GM19395 (cell line): ENCODE measurements at regions not wholly inside any gene's neighbourhood (a gene's known extent, or its start where the extent isn't known, plus 50 kb on each side); places are given as distances from the start of the nearest gene placed in this dataset.

Experiments used
- ATAC-seq: cut with Tn5 transposase; IDR thresholded peaks from one replicate; pipeline ENCODE4 v1.9.1; 2021; ENCODE audit warnings: mild to moderate bottlenecking, moderate library complexity; ENCODE audit not compliant: unreplicated experiment

DNA sequence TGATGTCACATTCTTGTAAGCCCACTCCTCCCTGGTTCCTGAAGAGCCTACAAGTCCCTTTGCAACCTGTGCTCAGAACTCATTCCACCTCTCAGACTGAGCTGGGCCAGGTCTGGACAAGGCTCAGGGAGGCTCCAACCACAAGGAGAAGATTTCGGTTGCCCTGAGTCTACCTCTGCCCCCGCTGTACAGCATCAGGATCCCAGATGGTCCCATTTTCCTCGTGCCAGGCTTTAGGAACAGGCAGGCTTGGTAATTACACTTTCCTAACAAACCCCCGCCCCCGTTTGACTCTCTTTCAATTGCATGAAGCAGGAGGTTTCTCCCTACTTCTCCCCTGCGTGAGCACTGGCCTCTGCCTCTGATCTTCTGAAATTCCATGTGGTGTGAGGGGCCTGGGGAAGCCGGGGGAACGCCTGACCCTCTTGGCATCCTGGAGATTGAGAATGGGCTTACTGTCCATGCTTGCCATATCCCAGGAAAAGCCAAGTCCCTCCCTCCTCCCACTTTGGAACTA lies 86.9 kb upstream of the CTNNA1 start:
- ATAC-seq: no peak

DNA sequence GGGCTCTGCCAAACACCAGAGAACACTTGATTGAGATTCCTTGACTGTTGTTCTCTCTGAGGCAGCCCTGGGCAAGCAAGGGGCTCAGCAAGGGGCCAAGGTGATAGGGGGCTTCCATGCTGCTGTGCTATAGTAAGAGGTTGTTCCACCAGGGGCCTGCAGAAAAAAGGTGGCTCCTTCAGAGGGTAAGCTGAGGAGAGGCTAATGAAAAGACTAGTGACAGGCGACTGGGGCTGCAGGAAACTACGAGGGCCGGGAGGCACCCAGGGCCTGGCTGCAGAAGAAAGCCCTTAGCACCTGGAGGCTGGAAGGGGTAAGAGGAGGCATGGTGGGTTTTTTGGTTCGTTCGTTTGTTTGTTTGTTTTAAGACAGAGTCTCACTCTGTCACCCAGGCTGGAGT lies 88.0 kb upstream of the CTNNA1 start:
- no peak for ATAC-seq

DNA sequence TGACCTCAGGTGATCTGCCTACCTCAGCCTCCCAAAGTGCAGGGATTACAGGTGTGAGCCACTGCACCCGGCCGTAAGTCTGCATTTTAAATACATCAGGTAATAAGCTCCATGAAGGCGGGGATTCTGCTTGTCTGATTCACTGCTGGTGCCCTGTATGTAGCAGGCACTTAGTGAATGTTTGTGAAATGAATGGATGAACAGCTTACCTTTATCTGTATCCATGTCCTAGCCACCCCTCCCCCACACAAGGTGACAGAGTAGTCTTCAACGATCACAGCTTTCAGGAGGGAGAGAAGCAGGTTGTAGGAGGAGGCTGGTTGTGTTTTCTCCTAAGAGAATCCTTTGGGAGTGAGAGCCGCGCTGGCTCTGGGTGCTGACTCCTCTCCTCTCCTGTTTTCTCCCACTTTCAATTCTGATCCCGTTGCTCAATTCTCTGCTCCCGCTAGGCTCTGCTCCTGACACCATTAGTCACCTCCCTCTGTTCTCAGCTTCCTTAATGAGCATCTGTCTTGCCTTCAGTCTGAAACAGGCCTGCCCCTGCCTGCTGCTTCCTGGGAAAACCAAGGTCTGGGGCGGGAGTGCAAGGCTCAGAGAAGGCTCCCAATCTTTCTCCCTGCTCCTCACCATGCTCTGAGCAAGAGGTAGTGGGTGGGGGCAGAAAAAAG lies 88.8 kb upstream of the CTNNA1 start:
- no peak for ATAC-seq

DNA sequence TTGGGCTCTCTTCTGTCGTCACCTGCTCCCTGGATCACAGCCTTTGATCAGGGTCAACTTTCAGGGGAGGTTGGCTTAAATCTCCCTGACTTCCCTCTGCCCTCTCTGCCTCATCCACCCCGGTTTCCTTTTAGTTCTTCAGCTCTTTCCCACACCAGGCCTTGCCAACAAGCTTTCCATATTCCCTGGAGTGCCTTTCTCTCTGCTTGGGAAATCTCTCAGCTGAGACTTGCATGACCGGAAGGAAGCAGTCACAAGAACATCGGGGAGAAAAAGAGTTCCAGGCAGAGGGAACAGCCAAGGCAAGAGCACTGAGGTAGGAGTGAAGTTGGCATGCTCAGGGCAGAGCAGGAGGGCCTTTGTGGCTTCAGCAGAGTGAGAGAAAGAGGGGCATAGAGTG lies 88.4 kb upstream of the HSPA9 start:
- no peak for ATAC-seq

DNA sequence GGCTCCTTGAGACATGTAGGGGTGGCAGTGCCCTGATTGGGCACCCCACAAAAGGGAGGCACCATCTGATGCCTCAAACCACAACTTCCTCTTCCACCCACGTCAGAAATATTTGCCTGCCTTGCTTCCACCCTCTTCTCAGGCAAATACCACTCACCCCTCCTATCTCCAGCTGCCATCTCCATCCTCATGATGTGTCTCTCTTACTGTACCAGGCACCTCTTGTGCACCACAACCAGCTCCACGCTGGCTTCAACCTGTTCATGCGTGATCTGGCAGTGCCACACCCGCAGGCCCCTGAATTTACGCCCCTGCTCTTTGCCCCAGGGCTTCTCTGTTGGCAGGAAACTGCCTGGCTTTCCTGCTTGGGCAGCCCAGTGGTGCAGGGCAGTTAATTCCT lies 87.8 kb upstream of the HSPA9 start:
- no peak for ATAC-seq

DNA sequence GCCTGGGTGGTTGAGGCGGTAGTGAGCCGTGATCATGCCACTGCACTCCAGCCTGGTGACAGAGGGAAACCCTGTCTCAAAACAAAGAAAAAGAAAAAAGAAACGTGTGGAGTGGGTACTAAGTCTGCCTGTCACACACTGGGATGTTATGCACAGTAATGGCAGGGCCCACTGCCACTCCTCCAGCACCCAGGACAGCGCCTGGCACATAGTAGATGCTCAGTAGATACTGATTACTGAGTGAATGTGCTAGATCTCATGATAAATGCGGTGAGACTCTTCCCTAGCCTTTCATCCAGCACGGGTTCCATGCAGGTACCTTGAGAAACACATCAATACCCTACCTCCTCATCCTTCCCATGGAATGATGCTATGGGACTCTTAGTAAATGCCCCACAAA lies 87.4 kb upstream of the HSPA9 start:
- no peak for ATAC-seq

DNA sequence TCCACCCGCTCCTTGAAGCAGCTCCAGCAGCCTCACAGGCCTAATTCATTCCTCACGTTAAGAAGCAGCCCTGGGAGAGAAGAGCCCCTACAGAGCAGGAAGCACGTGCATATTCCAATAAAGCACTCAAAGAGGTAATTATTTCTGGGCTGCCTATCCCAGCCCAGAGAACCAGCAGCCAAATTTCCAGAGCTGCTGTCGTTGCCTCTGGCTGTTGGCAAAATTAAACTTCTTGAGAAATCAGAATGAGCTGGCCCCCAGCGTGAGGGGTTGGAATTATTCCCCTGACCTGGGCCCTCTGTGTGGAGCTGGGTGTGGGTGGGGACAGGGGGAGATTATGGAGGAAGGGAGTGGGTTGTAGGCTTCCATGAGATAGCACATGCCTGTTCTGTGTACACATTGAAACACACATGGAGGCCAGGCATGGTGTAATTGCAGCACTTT lies 86.8 kb upstream of the HSPA9 start:
- ATAC-seq: no peak

DNA sequence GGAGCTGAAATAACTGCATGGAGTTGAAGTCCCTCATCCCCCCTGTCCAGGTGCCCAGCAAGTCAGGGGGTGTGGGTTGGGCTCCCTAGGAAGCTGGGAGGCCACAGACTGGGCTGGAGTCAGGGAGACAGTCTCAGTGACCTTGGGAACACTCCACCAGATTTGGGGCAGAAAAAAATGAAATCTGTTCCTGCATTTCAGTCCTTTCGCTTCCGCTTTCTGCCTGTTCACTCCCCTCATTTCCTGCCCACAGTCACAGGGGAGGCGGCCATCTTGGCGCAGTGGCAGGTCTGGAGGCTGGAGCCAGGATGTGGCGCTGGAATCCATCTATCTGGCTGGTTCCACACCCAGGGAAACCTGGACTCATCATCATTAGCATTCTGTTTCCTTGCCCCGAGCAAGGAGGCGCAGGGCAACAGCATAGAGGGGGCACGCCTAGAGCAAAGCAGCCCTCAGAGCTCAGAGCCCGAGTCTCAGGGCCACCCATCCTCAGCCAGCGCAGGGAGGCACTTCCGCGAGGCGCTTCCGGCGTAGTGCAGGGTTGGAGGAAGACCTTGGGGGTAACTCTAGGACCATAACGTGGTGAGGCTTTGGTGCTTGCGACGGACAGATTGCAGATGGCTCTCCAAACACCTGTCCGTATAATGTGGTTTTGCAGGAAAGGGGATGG lies 86.2 kb upstream of the HSPA9 start:
- ATAC-seq: no peak

DNA sequence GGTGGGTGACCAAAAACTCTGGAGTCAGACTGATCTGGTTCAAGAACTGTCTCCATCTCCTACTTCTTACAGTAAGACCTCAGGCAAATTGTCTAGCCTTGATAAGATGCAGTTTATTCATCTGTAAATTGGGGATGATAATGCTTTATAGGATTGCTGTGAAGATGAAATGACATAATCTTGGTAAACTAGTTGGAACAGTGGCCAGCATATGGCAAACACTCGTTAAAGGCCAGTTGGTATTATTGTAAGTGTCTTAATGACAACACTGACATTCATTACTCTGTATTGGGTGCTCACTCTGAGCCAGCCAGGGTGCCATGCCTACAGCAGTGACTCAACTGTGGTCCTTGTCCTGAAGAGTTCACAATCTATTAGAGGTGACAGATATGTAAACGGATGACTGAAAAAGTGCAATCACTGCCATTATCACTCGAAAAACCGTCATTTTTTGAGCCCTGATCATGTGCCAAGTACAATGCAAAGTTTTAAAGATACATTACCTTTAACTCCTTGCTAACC lies 84.9 kb upstream of the HSPA9 start:
- ATAC-seq: no peak

DNA sequence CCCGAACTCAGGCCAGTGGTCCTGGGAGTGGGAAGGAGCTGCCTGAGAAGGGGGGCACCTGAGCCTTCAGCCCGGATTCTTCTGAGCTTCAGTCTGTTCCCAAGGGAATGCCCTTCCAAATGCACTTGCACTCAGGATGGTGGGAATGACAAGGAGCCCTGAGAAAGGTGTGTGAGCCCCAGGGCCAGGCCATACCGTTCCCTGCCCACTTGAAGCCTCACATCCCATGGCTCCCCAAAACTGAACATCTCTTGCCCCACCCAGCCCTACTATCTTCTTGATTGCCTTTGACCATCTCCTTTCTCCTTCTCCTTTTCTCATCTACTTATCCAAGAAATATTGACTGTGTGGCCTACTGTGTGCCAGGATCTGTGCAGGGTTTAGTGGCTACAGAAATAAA lies 84.4 kb upstream of the HSPA9 start:
- no peak for ATAC-seq

DNA sequence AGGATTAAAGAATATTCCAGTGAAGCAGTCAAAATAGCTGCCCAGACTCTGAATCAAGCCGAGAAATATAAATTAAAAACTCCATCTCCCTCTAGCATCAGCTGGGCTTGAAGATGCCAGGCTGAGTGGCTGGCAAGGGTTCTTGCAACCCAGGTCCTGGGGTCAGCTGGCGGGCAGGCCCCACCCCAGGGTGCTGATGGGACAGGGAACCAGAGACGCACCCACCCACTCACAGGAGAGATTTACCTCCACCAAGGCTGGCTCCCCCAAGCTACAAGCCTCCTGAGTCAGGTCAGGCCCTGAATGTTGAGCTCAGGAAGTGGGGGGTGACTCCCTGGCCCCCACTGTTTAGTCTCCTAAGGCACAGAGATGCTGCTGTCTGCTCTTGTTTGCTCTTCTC lies 83.9 kb upstream of the HSPA9 start:
- no peak for ATAC-seq

DNA sequence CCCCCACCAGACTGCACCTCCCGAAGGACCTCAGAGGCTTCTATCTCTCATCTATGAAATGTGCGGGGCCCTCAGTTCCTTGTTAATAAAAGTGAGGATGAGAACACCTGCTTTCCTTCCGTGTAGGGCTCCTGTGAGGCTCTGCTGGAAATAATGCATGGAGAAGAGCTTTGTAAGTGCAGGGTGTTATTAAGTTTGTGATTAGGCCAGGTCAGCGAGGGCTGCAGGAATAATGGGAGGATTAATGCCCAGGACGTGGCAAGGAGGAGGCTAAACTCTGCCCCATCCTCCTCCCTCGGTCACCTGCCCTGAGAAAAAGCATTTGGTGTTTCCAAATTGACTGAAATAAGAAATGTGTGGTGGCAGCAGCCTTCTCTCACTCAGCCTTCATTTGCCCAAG lies 83.5 kb upstream of the HSPA9 start:
- no peak for ATAC-seq

DNA sequence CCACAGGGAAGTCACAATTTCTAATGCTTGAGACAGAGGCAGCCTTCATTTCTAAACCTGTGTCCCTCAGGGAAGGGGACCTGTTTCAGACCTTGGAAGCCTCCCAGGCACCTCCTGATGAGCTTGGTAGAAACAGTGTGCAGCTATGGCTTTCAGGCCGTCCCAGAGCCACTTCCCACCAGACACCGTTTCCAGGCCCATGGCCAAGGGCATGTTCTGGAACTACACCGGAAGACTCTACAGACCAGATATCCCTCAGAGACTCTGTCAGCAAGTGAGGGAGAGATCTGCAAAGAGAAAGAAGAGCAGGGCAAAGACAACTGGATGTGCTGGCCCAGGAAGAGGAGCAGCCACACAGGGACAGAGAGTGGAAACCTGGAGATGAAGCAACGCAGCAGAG lies 82.2 kb upstream of the HSPA9 start:
- no peak for ATAC-seq

DNA sequence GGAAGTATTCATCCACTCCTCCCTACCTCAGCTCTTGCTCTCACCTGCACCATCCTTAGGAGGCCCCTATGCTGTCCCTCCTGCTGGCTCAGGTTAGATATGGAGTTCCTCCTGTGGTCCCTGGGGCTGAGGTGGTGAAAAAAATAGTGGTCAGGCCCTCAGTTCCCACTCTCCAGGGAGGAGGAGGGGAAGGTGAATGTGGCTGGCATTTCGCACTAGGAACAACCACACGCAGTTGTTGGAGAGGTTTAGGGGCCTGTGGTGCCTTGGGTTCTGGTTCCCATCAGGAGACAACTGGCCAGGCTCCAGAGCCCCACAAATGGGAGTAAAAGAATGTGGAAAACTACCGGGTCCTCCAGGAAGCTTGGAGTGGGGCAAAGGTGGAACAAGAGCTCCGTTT lies 81.7 kb upstream of the HSPA9 start:
- no peak for ATAC-seq

DNA sequence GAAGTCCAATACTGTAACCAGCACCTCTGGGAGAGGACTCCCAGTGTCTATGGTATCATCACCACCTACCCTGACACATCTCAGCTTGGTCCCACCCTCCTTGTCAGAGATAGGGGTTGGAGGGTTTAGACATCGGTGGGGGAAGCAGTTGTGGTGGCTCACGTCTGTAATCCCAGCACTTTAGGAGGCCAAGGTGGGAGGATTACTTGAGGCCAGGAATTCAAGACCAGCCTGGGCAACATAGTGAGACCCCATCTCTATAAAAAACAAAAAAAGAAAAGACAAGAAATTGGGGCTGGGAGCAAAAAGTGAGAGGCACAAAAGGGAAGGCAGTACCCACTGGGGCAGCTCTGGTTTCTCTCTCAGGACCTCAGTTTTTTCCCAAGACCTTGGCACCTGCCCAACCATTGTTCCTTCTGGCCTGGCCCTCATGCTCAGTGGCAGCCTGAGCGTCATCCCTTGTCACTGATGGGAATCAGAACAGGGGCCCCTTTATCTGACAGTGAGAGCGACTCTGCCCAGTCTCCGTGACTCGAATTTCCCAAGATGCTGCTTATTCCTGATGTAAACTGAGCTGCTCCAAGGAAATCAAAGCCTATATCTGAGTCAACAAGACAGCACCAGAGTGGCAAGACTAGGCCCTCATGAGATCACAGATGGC lies 80.5 kb upstream of the HSPA9 start:
- ATAC-seq: no peak

DNA sequence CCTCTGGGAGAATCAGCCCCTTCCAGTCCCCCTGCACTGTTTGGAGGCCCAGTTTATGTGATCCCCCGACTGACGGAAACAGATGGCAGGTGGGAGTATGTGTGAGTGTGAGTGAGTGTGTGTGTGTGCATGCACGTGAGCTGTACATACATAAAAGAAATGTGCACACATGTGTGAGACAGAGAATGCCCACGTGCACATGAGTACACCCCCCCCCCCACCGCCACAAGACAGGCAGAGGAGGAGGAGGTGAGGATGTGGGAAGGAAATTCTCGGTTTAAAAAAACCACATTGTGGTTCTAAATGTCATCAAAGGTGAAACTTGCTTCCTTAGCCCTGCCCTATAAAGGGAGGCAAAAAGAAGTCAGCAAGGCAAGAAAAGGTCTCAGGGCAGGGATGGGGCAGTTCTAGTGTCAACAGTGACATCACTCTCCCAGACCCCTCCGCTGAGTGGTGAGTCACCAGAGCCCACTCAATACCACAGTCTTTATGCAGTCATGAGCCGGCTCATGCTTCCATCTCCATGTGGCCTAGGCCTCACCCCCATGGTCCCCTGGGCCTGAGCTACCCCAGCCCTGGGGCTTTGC lies 79.2 kb upstream of the HSPA9 start:
- ATAC-seq: peak; percentile 73

DNA sequence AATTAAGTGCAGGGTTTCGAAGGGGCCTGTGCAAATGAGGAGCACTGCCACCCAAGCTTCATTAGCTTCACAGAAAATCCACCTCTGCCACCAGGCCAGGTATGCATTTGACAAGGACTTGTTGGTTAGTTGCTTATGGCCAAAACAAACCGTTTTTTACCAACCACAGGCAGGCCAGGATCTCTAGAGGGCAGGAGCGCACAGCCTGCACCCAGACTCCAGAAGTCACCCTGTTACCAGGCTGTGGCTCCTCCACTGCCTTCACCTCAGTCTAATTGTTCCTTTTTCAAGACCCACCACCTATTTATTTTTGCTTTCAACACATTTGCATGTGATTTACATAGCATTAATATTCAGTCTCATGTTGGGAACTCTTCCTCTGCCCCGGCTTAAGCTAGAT lies 78.3 kb upstream of the HSPA9 start:
- no peak for ATAC-seq

DNA sequence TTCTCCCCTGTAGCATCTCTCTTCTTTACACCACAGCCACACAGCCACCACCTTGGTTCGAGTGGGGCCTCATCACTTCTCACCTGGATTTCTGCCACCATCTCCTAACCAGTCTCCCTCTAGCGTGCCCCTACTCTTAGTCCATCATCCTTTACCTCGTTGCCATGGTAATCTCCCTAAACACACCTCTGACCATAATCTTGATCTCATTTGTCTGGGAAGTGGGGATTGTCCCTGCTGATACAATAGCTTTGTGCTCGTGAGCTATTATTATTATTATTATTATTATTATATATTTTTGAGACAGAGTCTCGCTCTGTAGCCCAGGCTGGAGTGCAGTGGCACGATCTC lies 76.5 kb upstream of the HSPA9 start:
- ATAC-seq: no peak

DNA sequence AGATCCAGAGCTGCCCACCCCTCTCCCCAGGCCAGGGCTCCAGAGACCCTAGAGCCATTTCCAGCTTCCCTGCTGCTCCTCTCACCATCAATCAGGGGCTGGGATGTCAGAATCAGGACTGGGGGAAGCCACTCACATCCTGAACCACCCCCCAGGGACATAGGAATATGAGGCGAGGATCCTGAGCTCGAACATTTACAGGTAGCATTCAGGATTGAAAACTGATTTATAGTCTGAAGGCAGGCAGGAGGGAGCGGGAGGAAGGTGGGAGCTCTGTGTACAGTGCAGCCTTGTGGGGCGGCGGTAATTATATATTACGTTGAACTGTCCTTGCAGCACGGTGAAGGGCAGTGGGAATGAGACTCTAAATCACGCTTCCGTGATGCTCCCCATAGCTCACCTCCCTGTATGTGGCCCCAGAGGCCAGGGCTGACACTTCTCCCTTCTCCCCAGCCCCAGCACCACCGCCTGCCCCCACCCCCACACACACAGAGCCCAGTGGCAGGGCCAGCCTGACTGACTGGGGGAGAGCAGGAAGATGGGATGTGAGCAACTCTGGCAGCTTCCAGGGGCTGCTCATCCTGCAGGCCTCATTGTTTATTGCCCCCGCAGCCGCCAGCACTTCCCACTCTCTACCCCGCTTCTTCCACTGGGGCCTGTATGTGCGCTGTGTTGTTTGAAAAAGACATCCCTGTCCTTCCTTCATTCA lies 76.0 kb upstream of the HSPA9 start:
- no peak for ATAC-seq

DNA sequence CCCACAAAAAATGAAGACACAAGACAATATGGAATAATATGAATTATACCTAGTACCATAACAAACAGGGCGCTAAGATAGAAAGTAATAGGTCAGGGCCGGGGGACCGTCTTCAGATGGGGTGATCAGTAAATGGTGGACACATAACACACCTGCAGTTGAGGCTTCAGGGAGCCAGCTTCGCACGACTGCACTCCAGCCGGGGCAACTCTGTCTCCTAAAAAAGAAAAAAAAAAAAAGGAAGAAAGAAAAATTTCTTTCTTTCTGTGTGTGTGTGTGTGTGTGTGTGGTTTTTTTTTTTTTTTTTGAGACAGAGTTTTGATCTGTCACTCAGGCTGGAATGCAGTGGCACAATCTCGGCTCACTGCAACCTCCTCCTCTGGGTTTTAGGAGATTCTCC lies 75.0 kb upstream of the HSPA9 start:
- ATAC-seq: no peak

DNA sequence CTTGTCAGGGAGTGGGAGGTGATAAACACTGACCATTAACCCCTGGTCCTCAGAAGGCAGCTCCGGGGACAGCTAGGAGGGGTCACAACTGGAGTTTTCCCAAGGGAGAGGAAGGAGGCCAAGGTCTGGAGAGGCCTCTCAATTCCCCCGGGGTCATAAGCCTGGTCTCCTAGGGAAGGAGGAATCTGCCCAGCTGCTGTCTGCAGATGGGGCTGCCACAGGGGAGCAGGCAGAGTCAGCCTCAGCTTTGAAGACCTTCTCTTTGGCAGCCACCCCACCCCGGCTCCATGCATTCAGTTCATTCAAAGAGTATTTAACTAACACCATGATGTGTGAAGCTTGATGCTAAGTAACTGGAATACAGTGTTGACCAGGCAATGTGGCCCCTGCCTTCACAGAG lies 74.6 kb upstream of the HSPA9 start:
- no peak for ATAC-seq
